ENCODE measurements at regions not wholly inside any gene's neighbourhood (a gene's known extent, or its start where the extent isn't known, plus 50 kb on each side); places are given as distances from the start of the nearest gene placed in this dataset.
"Not testable (repeated sequence)": the region's sequence is repeated elsewhere in the genome, so short reads cannot be mapped to it uniquely, and the experiment has no call there.

DNA sequence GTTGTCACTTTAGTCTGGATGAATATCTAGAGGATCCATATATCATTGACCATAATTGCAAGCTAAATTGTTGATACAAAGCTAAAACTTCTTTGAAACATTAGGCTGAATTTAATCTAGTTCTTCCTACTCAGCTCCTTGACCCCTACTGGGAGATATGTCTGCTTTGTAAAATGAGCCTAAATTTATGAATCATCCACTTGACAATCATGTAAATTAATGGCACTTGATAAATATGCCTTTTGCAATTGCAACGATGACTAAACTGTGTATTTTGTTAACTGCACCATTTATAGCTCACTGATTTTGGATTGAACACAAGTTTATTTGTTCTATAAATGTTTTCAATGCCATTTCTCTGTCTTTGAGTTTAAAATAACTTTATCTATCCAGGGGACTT, 1616.5 kb upstream of the FLRT2 start:
- TF ChIP-seq CTCF (IDR thresholded peaks at IDR 0.05; ENCODE audit: insufficient read depth, low read depth, low read length, missing control alignments), result no peak
- no peak overlapping the region for H3K4me3 ChIP-seq (ENCODE audit: low read depth, low read length)
- DNase-seq (ENCODE audit: low read depth), result no peak

DNA sequence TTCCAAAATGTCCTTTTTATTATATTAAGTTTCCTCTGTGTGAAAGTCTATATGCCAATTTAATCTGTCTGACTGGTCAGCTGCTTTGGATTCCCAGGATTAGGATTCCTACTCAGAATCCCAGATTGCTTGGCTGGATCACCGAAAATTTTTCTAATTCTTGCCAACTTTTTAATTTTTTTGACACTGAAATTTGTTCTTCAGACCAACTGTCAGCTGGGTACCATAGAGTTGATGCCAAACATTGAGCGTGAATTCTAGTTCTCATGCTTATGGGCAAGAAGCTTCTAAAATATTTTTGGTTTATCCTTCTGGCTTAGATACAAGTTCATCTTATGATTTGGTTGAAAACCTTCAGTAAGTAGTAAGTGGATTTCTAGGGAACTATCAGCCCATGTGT, 1611.4 kb upstream of the FLRT2 start:
- TF ChIP-seq CTCF (IDR thresholded peaks at IDR 0.05; ENCODE audit: insufficient read depth, low read depth, low read length, missing control alignments), result no peak
- DNase-seq (ENCODE audit: low read depth), result no peak
- no peak overlapping the region for H3K4me3 ChIP-seq (ENCODE audit: low read depth, low read length)

- not testable (repeated sequence) for H3K4me3 ChIP-seq (ENCODE audit: low read depth, low read length); DNase-seq (ENCODE audit: low read depth)
Measured at GRCh38 chr14:83919675-83920074, 1610.3 kb upstream of the FLRT2 start.

DNA sequence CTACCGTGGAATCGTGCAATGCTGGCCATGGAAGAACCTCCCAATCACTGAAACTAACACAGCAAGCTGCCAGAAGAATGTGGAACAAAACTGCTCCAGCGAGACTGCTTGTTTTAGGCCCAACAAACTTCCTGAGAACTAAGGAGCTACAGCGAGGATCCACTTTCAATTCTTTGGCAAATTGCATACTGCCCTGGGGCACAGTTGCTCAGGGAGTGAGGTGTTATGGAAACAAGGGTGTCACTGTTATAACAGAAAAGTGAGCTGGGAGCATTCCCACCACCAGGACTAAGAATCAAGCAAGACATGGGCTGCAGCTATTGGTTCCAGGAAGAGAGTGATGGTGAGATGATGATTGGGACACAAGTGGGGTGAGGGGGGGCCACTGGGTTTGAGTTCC, 1606.1 kb upstream of the FLRT2 start:
- DNase-seq (ENCODE audit: low read depth), result no peak
- no peak for TF ChIP-seq CTCF (IDR thresholded peaks at IDR 0.05; ENCODE audit: insufficient read depth, low read depth, low read length, missing control alignments)
- H3K4me3 ChIP-seq (ENCODE audit: low read depth, low read length), result no peak overlapping the region

DNA sequence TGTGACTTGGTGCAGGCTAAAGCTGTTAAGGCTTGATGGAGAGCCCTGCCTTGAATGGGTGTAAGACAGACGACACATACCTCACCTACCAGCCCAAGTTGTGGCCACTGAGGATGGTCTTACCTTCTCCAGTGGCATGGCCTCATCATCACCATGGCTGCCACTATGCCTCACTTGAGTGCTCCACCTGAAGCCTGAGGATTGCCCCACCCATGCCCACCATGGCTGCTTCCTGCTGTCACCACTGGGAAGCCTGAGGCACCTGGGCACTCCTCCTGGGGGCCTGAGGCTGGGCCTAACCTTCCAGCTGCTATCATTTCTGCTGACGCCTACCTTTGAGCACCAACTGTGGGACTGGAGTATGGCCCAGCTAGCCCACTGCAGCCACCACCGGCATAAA, 1605.7 kb upstream of the FLRT2 start:
- DNase-seq (ENCODE audit: low read depth), result no peak
- H3K4me3 ChIP-seq (ENCODE audit: low read depth, low read length), result no peak overlapping the region
- TF ChIP-seq CTCF (IDR thresholded peaks at IDR 0.05; ENCODE audit: insufficient read depth, low read depth, low read length, missing control alignments), result no peak

DNA sequence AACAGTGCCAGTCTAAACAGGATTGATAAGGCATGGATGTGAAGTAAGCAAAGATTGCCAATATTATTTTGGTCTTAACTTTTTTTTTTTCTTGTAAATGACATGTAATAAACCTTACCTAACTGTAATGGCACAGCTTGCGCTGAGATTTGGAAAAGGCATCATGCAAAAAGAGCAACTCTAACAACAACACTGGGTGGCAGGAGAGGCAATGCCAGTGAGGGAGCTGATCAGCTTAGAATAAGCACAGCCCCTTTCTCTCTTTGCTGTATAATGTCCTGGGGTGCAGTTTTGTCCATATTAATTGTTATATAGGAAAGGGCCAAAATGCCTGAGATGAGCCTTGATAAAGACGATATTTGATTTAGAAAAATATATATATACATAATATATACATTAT, 1589.7 kb upstream of the FLRT2 start:
- H3K4me3 ChIP-seq (ENCODE audit: low read depth, low read length), result no peak overlapping the region
- no peak for TF ChIP-seq CTCF (IDR thresholded peaks at IDR 0.05; ENCODE audit: insufficient read depth, low read depth, low read length, missing control alignments)
- DNase-seq (ENCODE audit: low read depth), result no peak

GRCh38 chr14:83958359-83958758, 1571.6 kb upstream of the FLRT2 start:
- TF ChIP-seq CTCF (IDR thresholded peaks at IDR 0.05; ENCODE audit: insufficient read depth, low read depth, low read length, missing control alignments), result no peak
- no peak for DNase-seq (ENCODE audit: low read depth)
- no peak overlapping the region for H3K4me3 ChIP-seq (ENCODE audit: low read depth, low read length)

Data from GM12865 (cell line).